Gastrocnemius medialis (tissue), 4 donors: ENCODE measurements at regions not wholly inside any gene's neighbourhood (a gene's known extent, or its start where the extent isn't known, plus 50 kb on each side); places are given as distances from the start of the nearest gene placed in this dataset.

Experiments
- ATAC-seq, 2 donors: fragments of 150-250 bp; one replicate each; pipeline ENCODE4 v1.9.1; 2016
- DNase-seq, 2 donors: peaks; one replicate each; pipeline ENCODE4 v3.0.0-alpha.2; 2019
- H3K27ac ChIP-seq, 4 donors: fragments of 200-600 bp; sonication (generic); 1 replicate in 1 of 4; 2 replicates in 3 of 4; pipeline ENCODE4 v1.5.1; 2016 to 2018; ENCODE audit warnings: mild to moderate bottlenecking in 2 of 4, moderate library complexity in 1 of 4
- H3K27me3 ChIP-seq, 3 donors: fragments of 200-600 bp; sonication (generic) in 2 of 3; 1 replicate in 1 of 3; 2 replicates in 2 of 3; pipeline versions ENCODE4 v1.5.1 to v1.6.0; 2016 to 2019; ENCODE audit warnings: mild to moderate bottlenecking in 1 of 3, moderate library complexity in 1 of 3
- H3K36me3 ChIP-seq, 2 donors: fragments of 200-600 bp; sonication (generic) in 1 of 2; one replicate each; pipeline ENCODE4 v1.5.1; 2017 to 2018
- H3K4me1 ChIP-seq, 2 donors: fragments of 200-600 bp; sonication (generic) in 1 of 2; one replicate each; pipeline ENCODE4 v1.5.1; 2016 to 2017; ENCODE audit warnings: mild to moderate bottlenecking in 2 of 2
- H3K4me3 ChIP-seq, 4 donors: fragments of 200-600 bp; sonication (generic) in 3 of 4; 1 replicate in 1 of 4; 2 replicates in 3 of 4; pipeline ENCODE4 v1.5.1; 2016 to 2019; ENCODE audit warnings: mild to moderate bottlenecking in 2 of 4
- H3K9me3 ChIP-seq, 3 donors: fragments of 200-600 bp; sonication (generic) in 2 of 3; 1 replicate in 1 of 3; 2 replicates in 2 of 3; pipeline ENCODE4 v1.5.1; 2016 to 2019
- POLR2A ChIP-seq, 2 donors: fragments of 450-650 bp; IDR thresholded peaks; one replicate each; pipeline ENCODE4 v1.6.1; 2017; ENCODE audit warnings: antibody characterized with exemption in 2 of 2, mild to moderate bottlenecking in 2 of 2, moderate library complexity in 2 of 2
- in situ Hi-C, 4 donors: fragments of 200-750 bp; cut with MboI; loops; one replicate each; pipeline versions ENCODE4 v1.15.0 to v1.8.0; 2017; ENCODE audit warnings: low sequenced_read_pairs in 4 of 4
- intact Hi-C: fragments of 100-400 bp; cut with DNase I; formaldehyde crosslinking; loops from one replicate; pipeline ENCODE4 v1.15.1; 2023; ENCODE audit warnings: low total_unique reads
- TF ChIP-seq, protein P1 (sequence below), 5 experiments: fragments of 450-650 bp in 3 of 5; fragments of 200-600 bp in 2 of 5; sonication (generic) in 2 of 5; IDR thresholded peaks in 4 of 5; conservative IDR thresholded peaks in 1 of 5; 1 replicate in 4 of 5; 2 replicates in 1 of 5; pipeline ENCODE4 v1.5.1; 2016 to 2019; ENCODE audit warnings: antibody characterized with exemption in 5 of 5, mild to moderate bottlenecking in 3 of 5, moderate library complexity in 3 of 5

DNA sequence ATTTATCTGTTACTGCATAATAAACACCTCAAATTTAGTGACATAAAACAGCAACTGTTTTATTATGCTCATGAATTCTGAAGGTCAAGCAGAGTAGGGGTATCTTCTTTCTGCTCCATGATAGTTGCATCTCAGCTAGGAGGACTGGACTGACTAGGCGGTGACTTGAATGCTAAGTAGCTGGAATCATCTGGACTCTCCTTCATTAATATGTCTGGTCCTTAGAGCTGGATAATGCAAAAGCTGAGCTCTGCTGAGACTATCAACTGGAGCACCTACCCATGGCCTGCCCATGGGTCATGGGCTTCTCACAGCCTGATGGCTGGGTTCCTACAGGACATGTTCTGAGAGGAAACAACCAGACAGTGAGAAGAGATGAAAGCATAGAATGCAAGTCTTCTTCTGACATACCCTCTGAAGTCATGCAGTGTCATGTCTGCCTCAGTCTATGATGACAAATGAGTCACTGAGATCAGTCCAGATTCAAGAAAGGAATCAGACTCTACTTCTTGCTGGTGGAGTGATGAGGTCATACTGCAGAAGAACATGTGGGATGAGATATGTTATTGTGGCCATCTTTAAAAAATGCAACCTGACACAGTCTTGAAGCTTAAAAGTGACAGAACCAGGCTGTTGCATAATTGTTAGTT lies 174.2 kb upstream of the OSR1 start:
- H3K4me1 ChIP-seq = peaks cover under 1 to 2% of the 10 kb centered on the region in 2 donors
- no peak for ATAC-seq
- intact Hi-C loops (no loop called here), in situ Hi-C loops (no loop called here)
- DNase-seq = no peak
- H3K27ac ChIP-seq = no peak overlapping the region
- no peaks in the 10 kb centered on the region for H3K27me3 ChIP-seq
- no peak for TF ChIP-seq POLR2A (IDR thresholded peaks at IDR 0.05)
- TF ChIP-seq, protein P1, sequence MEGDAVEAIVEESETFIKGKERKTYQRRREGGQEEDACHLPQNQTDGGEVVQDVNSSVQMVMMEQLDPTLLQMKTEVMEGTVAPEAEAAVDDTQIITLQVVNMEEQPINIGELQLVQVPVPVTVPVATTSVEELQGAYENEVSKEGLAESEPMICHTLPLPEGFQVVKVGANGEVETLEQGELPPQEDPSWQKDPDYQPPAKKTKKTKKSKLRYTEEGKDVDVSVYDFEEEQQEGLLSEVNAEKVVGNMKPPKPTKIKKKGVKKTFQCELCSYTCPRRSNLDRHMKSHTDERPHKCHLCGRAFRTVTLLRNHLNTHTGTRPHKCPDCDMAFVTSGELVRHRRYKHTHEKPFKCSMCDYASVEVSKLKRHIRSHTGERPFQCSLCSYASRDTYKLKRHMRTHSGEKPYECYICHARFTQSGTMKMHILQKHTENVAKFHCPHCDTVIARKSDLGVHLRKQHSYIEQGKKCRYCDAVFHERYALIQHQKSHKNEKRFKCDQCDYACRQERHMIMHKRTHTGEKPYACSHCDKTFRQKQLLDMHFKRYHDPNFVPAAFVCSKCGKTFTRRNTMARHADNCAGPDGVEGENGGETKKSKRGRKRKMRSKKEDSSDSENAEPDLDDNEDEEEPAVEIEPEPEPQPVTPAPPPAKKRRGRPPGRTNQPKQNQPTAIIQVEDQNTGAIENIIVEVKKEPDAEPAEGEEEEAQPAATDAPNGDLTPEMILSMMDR (IDR thresholded peaks at IDR 0.05 in 4 of 5, conservative IDR thresholded peaks at IDR 0.05 in 1 of 5) = no peak
- H3K4me3 ChIP-seq = no peak overlapping the region
- no peaks in the 10 kb centered on the region for H3K36me3 ChIP-seq
- no peaks in the 10 kb centered on the region for H3K9me3 ChIP-seq

DNA sequence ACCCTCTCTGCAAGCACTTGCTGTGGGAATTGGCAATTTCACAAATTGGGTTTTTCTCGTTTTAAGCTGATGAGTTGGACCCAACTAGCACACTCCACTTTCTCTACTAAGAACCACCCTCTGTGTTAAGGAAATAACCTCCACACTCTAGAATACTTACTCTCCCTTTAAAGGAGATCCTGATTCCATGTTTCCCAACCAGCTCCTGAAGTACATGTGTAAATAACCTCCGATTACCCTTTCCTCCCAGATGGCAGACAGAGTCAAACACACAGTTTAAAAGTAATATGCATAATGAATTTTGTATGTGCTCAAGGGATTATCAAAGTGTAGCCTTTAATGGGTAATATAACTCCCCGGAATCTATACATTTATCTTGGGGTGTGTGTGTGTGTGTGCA lies 171.3 kb upstream of the OSR1 start:
- H3K27ac ChIP-seq = no peak overlapping the region
- TF ChIP-seq, protein P1 (IDR thresholded peaks at IDR 0.05 in 4 of 5, conservative IDR thresholded peaks at IDR 0.05 in 1 of 5) = no peak
- no peak for TF ChIP-seq POLR2A (IDR thresholded peaks at IDR 0.05)
- no peaks in the 10 kb centered on the region for H3K36me3 ChIP-seq
- no peaks in the 10 kb centered on the region for H3K4me1 ChIP-seq
- intact Hi-C loops = no loop called here
- DNase-seq = no peak
- in situ Hi-C loops = no loop called here
- H3K27me3 ChIP-seq = no peaks in the 10 kb centered on the region
- no peak overlapping the region for H3K4me3 ChIP-seq
- no peaks in the 10 kb centered on the region for H3K9me3 ChIP-seq
- no peak for ATAC-seq

DNA sequence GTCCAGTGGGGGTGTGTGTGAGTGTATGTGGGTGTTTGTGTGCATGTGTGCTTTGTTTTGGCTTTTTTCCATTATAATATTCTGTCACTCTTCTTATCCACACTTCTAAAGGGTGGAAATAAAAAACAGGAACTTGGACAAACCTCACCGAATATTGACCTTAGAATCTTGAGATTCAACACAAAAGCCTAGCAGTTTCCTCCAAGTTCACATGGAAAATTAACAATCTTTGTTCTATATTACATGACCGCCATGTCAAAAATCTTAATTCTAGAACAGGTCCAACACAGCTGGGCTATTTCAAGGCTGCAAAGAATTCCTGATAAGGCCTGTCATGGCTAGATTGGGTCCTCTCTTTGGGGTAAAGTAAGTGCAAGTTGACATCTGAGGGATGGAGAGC lies 169.3 kb upstream of the OSR1 start:
- in situ Hi-C loops = no loop called here
- no peaks in the 10 kb centered on the region for H3K9me3 ChIP-seq
- no peaks in the 10 kb centered on the region for H3K36me3 ChIP-seq
- no peak overlapping the region for H3K27ac ChIP-seq
- H3K4me3 ChIP-seq = no peak overlapping the region
- TF ChIP-seq, protein P1 (IDR thresholded peaks at IDR 0.05 in 4 of 5, conservative IDR thresholded peaks at IDR 0.05 in 1 of 5) = no peak
- no peak for TF ChIP-seq POLR2A (IDR thresholded peaks at IDR 0.05)
- no peaks in the 10 kb centered on the region for H3K27me3 ChIP-seq
- ATAC-seq = no peak
- intact Hi-C loops = no loop called here
- no peaks in the 10 kb centered on the region for H3K4me1 ChIP-seq
- DNase-seq = no peak

DNA sequence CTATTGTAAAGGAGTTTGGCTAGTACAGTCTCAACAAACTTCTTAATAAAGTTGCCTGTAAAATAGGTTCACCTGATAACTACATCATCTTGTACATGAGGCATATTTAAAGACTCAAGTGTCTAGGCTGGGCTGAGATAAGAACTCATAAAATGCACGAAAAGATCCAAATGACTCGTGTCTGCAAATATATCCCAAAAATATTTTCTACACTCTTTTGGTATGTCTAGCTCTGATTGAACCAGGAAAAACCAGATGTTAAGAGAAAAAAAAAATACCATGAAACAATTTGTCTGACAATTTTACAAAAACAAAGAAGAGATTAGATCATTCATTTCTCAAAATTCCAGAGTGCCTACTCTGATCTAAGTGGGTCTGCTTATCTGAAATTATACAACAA lies 166.9 kb upstream of the OSR1 start:
- H3K9me3 ChIP-seq = no peaks in the 10 kb centered on the region
- no peak overlapping the region for H3K4me3 ChIP-seq
- TF ChIP-seq POLR2A (IDR thresholded peaks at IDR 0.05) = no peak
- TF ChIP-seq, protein P1 (IDR thresholded peaks at IDR 0.05 in 4 of 5, conservative IDR thresholded peaks at IDR 0.05 in 1 of 5) = no peak
- H3K4me1 ChIP-seq = no peaks in the 10 kb centered on the region
- no peak overlapping the region for H3K27ac ChIP-seq
- no peak for DNase-seq
- in situ Hi-C loops (no loop called here), intact Hi-C loops (no loop called here)
- H3K27me3 ChIP-seq = no peaks in the 10 kb centered on the region
- ATAC-seq = no peak
- no peaks in the 10 kb centered on the region for H3K36me3 ChIP-seq

DNA sequence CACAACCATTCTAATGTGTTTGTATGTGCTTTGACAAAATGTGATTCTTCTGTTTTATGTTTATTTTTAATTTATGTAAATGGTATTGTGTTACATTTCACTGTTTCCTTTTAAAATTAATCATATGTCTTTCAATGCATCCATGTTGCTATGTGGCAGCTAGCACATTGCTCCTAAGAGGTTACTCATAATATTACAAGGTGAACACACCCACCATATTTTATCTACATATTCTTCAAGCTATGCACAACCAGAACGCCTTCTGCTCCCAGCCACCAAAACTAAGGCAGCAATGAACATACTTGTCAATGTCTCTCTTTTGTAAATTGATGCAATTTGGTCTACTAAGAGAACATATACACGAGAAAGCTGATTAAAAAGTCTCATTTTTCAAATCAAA lies 160.6 kb upstream of the OSR1 start:
- TF ChIP-seq, protein P1 (IDR thresholded peaks at IDR 0.05 in 4 of 5, conservative IDR thresholded peaks at IDR 0.05 in 1 of 5) = no peak
- no peak for TF ChIP-seq POLR2A (IDR thresholded peaks at IDR 0.05)
- intact Hi-C loops = no loop called here
- no peak for DNase-seq

More for the DNA sequence above, 160.6 kb upstream of the OSR1 start:
- Histone ChIP-seq H3K27ac (no peak overlapping the region), H3K4me1 (no peaks in the 10 kb centered on the region), H3K4me3 (no peak overlapping the region), H3K36me3 (no peaks in the 10 kb centered on the region), H3K27me3 (no peaks in the 10 kb centered on the region), H3K9me3 (no peaks in the 10 kb centered on the region)
- in situ Hi-C loops = no loop called here
- ATAC-seq = no peak
